Endothelial cell (in vitro differentiated cells): ENCODE measurements at regions not wholly inside any gene's neighbourhood (a gene's known extent, or its start where the extent isn't known, plus 50 kb on each side); places are given as distances from the start of the nearest gene placed in this dataset.

Experiments
- DNase-seq: peaks from one replicate; pipeline ENCODE4 v3.0.0; 2021; ENCODE audit warnings: low spot score
- H3K27ac Mint-ChIP-seq: one replicate; pipeline ENCODE4 v1.8.0; 2021; ENCODE audit warnings: mixed read lengths, inconsistent platforms; ENCODE audit not compliant: unreplicated experiment
- H3K27me3 Mint-ChIP-seq: one replicate; pipeline ENCODE4 v1.8.0; 2021; ENCODE audit warnings: mild to moderate bottlenecking, moderate library complexity, mixed read lengths, inconsistent platforms; ENCODE audit not compliant: unreplicated experiment
- H3K36me3 Mint-ChIP-seq: one replicate; pipeline ENCODE4 v1.8.0; 2021; ENCODE audit warnings: mild to moderate bottlenecking, low read depth, mixed read lengths, inconsistent platforms; ENCODE audit not compliant: unreplicated experiment
- H3K4me1 Mint-ChIP-seq: one replicate; pipeline ENCODE4 v1.8.0; 2021; ENCODE audit warnings: mild to moderate bottlenecking, mixed read lengths, inconsistent platforms; ENCODE audit not compliant: unreplicated experiment
- H3K4me3 Mint-ChIP-seq: one replicate; pipeline ENCODE4 v1.8.0; 2021; ENCODE audit warnings: mild to moderate bottlenecking, mixed read lengths, inconsistent platforms; ENCODE audit not compliant: unreplicated experiment
- H3K9me3 Mint-ChIP-seq: one replicate; pipeline ENCODE4 v1.8.0; 2021; ENCODE audit warnings: mixed read lengths, inconsistent platforms; ENCODE audit not compliant: unreplicated experiment
- TF ChIP-seq, protein P1 (sequence below): fragments of 200-600 bp; sonication (generic); IDR thresholded peaks from one replicate; pipeline ENCODE4 v1.5.0; 2021; ENCODE audit warnings: antibody characterized with exemption; ENCODE audit not compliant: unreplicated experiment

DNA sequence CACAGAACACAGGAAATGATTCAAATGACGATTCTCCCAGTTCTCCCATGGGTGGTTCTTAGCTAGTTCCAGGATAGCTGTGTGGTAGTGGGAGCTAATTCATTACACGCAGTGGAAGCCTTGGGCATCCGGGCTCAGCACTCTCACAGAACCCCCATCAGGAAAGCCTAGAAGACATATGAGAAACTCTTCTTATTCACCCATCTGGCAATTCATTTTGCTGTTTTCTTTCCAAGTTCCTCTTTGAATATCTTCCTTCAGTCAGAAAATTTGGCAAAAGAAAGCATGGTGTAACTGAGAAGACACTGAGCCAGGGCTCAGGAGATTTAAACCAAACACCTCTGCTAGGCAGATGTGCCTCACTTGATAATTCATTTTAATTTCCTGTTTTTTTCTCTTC lies 85.2 kb upstream of the FN1 start:
- H3K4me1 Mint-ChIP-seq, result no peaks in the 10 kb centered on the region
- TF ChIP-seq, protein P1, sequence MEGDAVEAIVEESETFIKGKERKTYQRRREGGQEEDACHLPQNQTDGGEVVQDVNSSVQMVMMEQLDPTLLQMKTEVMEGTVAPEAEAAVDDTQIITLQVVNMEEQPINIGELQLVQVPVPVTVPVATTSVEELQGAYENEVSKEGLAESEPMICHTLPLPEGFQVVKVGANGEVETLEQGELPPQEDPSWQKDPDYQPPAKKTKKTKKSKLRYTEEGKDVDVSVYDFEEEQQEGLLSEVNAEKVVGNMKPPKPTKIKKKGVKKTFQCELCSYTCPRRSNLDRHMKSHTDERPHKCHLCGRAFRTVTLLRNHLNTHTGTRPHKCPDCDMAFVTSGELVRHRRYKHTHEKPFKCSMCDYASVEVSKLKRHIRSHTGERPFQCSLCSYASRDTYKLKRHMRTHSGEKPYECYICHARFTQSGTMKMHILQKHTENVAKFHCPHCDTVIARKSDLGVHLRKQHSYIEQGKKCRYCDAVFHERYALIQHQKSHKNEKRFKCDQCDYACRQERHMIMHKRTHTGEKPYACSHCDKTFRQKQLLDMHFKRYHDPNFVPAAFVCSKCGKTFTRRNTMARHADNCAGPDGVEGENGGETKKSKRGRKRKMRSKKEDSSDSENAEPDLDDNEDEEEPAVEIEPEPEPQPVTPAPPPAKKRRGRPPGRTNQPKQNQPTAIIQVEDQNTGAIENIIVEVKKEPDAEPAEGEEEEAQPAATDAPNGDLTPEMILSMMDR, result no peak
- H3K27ac Mint-ChIP-seq, result no peak overlapping the region
- no peaks in the 10 kb centered on the region for H3K9me3 Mint-ChIP-seq
- H3K4me3 Mint-ChIP-seq, result no peak overlapping the region
- H3K36me3 Mint-ChIP-seq, result no peaks in the 10 kb centered on the region
- DNase-seq, result no peak
- H3K27me3 Mint-ChIP-seq, result no peaks in the 10 kb centered on the region

DNA sequence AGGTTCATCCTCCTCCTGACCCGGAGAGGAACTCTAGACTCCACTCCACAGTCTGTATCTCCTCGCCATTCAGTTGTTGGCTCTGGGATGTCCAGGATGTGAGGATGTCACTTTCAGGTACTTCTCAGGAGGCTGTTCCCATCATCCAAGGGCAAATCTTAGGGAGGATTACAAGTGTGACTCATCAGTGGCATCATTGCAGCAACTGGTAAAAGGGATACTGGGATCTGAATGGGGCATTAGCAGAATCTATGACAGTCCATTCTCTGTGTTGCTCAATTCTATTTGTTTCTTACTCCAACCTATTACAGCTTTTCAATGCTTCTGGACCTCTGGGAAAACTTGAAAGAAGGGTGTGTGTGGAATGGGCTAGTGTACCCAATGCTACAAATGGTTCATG lies 81.5 kb upstream of the FN1 start:
- H3K36me3 Mint-ChIP-seq, result no peaks in the 10 kb centered on the region
- no peaks in the 10 kb centered on the region for H3K27me3 Mint-ChIP-seq
- H3K27ac Mint-ChIP-seq, result no peak overlapping the region
- DNase-seq, result no peak
- H3K9me3 Mint-ChIP-seq, result peaks cover 4% of the 10 kb centered on the region
- H3K4me3 Mint-ChIP-seq, result no peak overlapping the region
- TF ChIP-seq, protein P1, result no peak
- peaks cover 11% of the 10 kb centered on the region for H3K4me1 Mint-ChIP-seq

DNA sequence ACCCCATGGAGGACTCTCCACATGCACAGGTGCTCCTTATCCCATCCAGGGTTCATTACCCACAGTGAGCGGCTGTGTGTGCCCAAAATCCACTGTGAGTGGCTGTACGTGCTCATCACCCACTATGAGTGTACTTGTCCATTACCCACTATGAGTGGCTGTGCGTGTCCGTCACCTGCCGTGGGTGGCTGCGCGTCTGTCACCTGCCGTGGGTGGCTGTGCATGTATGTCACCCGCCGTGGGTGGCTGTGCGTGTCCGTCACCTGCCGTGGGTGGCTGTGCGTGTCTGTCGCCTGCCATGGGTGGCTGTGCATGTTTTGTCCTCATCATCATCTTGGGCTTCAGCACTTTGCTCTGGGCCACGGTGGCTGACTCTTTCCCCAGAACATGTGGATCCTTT lies 78.6 kb upstream of the FN1 start:
- Mint-ChIP-seq H3K36me3 (no peaks in the 10 kb centered on the region), H3K27ac (peak overlapping the region; percentile 26), H3K27me3 (no peaks in the 10 kb centered on the region), H3K9me3 (peaks cover 4% of the 10 kb centered on the region), H3K4me3 (no peak overlapping the region), H3K4me1 (peaks cover 11% of the 10 kb centered on the region)
- TF ChIP-seq, protein P1, result no peak
- no peak for DNase-seq

DNA sequence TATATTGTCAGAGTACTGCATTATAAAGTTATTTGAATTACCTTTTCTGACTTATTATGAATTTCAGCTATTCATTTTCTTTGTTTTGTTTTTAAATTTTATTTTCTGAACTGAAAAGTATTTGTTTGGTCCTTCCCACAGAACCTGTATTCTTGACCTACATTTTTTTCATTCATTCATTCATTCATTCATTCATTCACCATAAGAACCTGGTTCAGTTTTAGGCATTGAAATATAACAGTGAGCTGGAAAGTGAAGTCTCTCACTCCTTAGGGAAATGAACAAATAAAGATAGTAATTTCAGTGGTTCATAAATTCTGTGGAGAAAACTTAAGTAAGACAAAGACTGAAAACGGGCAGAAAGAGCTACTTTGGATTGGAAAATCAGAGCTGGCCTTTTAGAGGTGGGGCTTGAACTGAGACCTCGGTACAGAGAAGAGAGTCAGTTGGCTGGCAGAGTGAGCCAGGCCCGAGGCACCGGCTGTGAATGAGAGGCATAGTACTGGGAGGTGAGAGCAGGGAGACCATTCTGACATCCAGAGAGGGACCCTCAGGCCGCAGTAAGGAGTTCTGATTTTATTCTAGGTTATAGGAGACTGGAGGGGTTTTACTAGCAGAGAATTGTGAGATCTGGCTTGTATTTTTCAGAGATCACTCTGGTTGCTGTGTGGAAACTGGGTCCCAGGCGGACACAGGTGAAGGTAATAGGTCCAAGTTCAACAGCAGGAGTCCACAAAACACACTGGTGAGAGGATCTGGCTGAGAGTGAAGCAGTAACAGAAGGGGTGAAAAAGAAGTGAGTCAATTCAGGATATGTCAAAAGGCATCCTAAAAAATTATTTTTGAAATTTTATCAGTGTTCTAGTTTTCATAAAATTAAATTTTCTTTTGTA lies 75.8 kb upstream of the FN1 start:
- peaks cover 4% of the 10 kb centered on the region for H3K9me3 Mint-ChIP-seq
- H3K27ac Mint-ChIP-seq, result no peak overlapping the region
- H3K36me3 Mint-ChIP-seq, result no peaks in the 10 kb centered on the region
- no peak for DNase-seq
- TF ChIP-seq, protein P1, result no peak
- H3K4me1 Mint-ChIP-seq, result peaks cover 15% of the 10 kb centered on the region
- no peak overlapping the region for H3K4me3 Mint-ChIP-seq
- H3K27me3 Mint-ChIP-seq, result no peaks in the 10 kb centered on the region

DNA sequence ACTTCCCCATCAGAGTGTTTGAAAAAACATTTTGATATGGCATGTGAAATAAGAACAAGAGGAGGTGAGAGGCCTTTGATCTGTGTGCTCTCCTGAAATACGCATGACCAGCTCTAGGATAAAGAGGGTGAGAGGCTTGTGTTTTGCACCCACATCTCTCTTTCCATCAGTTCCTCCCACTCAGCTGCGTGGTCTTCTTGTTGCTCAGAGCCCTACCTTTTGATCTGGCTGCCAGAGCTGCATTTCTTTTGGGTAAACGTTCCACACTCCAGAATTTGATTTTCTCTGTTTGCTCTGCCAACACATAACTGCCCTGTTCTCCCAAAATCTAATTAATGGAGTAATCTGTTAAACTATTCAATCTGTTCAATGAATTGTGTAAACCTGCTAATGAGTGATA lies 72.0 kb upstream of the FN1 start:
- H3K4me1 Mint-ChIP-seq, result peaks cover 6% of the 10 kb centered on the region
- H3K27ac Mint-ChIP-seq, result no peak overlapping the region
- H3K36me3 Mint-ChIP-seq, result no peaks in the 10 kb centered on the region

More for the DNA sequence above, 72.0 kb upstream of the FN1 start:
- peaks cover 4% of the 10 kb centered on the region for H3K27me3 Mint-ChIP-seq
- H3K9me3 Mint-ChIP-seq, result no peaks in the 10 kb centered on the region
- TF ChIP-seq, protein P1, result no peak
- no peak overlapping the region for H3K4me3 Mint-ChIP-seq
- DNase-seq, result no peak
